H1 (cell line): ENCODE measurements at regions not wholly inside any gene's neighbourhood (a gene's known extent, or its start where the extent isn't known, plus 50 kb on each side); places are given as distances from the start of the nearest gene placed in this dataset.

ENCODE experiments used
- CTCF ChIA-PET: fragments of 300-600 bp; sonication (Branson Sonifier 250); formaldehyde crosslinking; loops from one replicate; lab custom pipeline; 2021; ENCODE audit not compliant: partially characterized antibody; lab: Charles Lee
- POLR2A ChIA-PET: fragments of 300-600 bp; sonication (Branson Sonifier 250); formaldehyde crosslinking; loops from one replicate; lab custom pipeline; 2021; ENCODE audit warnings: inconsistent platforms; ENCODE audit not compliant: partially characterized antibody; lab: Charles Lee
- DNase-seq, 2 experiments: peaks; one replicate each; pipeline versions ENCODE4 v3.0.0 to v3.0.0-alpha.2; 2010 to 2022; ENCODE audit warnings: low spot score in 2 of 2, low read depth in 1 of 2, mixed read lengths in 1 of 2
- FAIRE-seq: peaks from 2 replicates; lab custom pipeline; 2011; peaks lifted over from hg19 to GRCh38; lab: Jason Lieb, UNC
- H2AFZ ChIP-seq: 2 replicates; pipeline ENCODE4 v1.8.1; 2012; ENCODE audit warnings: low read length, inconsistent platforms
- H2AK5ac ChIP-seq: 2 replicates; pipeline ENCODE4 v1.6.1; 2013; ENCODE audit warnings: low read depth, low read length
- H2BK120ac ChIP-seq: replicated peaks from 2 replicates; pipeline ENCODE3; 2013; ENCODE audit warnings: low read depth, low read length, inconsistent platforms
- H2BK12ac ChIP-seq: 2 replicates; pipeline ENCODE4 v1.6.1; 2013; ENCODE audit warnings: low read depth, low read length
- H2BK15ac ChIP-seq: 2 replicates; pipeline ENCODE4 v1.6.1; 2013; ENCODE audit warnings: low read length
- H2BK20ac ChIP-seq: 2 replicates; pipeline ENCODE4 v1.6.1; 2013; ENCODE audit warnings: low read length
- H2BK5ac ChIP-seq: 2 replicates; pipeline ENCODE4 v1.6.1; 2013; ENCODE audit warnings: low read depth, low read length
- H3K14ac ChIP-seq: 2 replicates; pipeline ENCODE4 v1.6.1; 2013; ENCODE audit warnings: inconsistent platforms; ENCODE audit not compliant: insufficient read length
- H3K18ac ChIP-seq: 2 replicates; pipeline ENCODE4 v1.6.1; 2013; ENCODE audit warnings: low read length; ENCODE audit errors: extremely low read depth
- H3K23ac ChIP-seq: 2 replicates; pipeline ENCODE4 v1.6.1; 2013; ENCODE audit warnings: inconsistent platforms; ENCODE audit not compliant: insufficient read length
- H3K23me2 ChIP-seq: 2 replicates; pipeline ENCODE4 v1.6.1; 2013; ENCODE audit warnings: low read depth, low read length
- H3K27ac ChIP-seq: 2 replicates; pipeline ENCODE4 v1.6.1; 2011; ENCODE audit warnings: low read depth, low read length, inconsistent platforms
- H3K27me3 ChIP-seq, 4 experiments: replicated peaks in 1 of 4; 1 replicate in 1 of 4; 2 replicates in 3 of 4; pipeline versions ENCODE4 v1.6.1 to v1.8.1; 2011 to 2013; ENCODE audit warnings: low read length in 3 of 4, mild to moderate bottlenecking in 3 of 4, inconsistent platforms in 2 of 4, mixed read lengths in 2 of 4, moderate library complexity in 1 of 4; ENCODE audit not compliant: control insufficient read depth in 3 of 4, insufficient read depth in 3 of 4; ENCODE audit errors: extremely low read depth in 1 of 4
- H3K36me3 ChIP-seq, 4 experiments: 2 replicates each; pipeline versions ENCODE4 v1.6.1 to v1.8.1; 2011 to 2013; ENCODE audit warnings: mild to moderate bottlenecking in 4 of 4, low read length in 3 of 4, moderate library complexity in 2 of 4, control low read depth in 1 of 4, inconsistent platforms in 1 of 4; ENCODE audit not compliant: insufficient read depth in 4 of 4, control insufficient read depth in 2 of 4
- H3K4ac ChIP-seq: replicated peaks from 2 replicates; pipeline ENCODE3; 2013; ENCODE audit warnings: low read length, low read depth, mixed read lengths, inconsistent platforms; ENCODE audit not compliant: insufficient read length
- H3K4me1 ChIP-seq, 4 experiments: replicated peaks in 1 of 4; 1 replicate in 1 of 4; 2 replicates in 3 of 4; pipeline versions ENCODE4 v1.6.1 to v1.8.1; 2011 to 2013; ENCODE audit warnings: low read length in 3 of 4, inconsistent platforms in 2 of 4, mixed read lengths in 1 of 4; ENCODE audit not compliant: insufficient read depth in 4 of 4, control insufficient read depth in 3 of 4
- H3K4me2 ChIP-seq, 2 experiments: 2 replicates each; pipeline versions ENCODE4 v1.6.1 to v1.8.1; 2011 to 2013; ENCODE audit warnings: low read depth in 2 of 2, low read length in 2 of 2, control low read depth in 1 of 2, inconsistent platforms in 1 of 2, mild to moderate bottlenecking in 1 of 2; ENCODE audit not compliant: insufficient read depth in 1 of 2
- H3K4me3 ChIP-seq, 4 experiments: fragments of 200-600, 300-600 bp in 1 of 4; sonication (generic), shearing (Covaris generic), sonication (Bioruptor Twin) in 1 of 4; 2 replicates each; pipeline versions ENCODE4 v1.5.1 to v1.8.1; 2011 to 2016; ENCODE audit warnings: low read length in 4 of 4, low read depth in 3 of 4, control low read depth in 2 of 4, inconsistent platforms in 2 of 4, mild to moderate bottlenecking in 2 of 4, mixed read lengths in 1 of 4, moderate library complexity in 1 of 4; ENCODE audit not compliant: insufficient read depth in 2 of 4; ENCODE audit errors: extremely low read depth in 1 of 4
- H3K56ac ChIP-seq: replicated peaks from 2 replicates; pipeline ENCODE3; 2013; ENCODE audit warnings: low read depth, mild to moderate bottlenecking, mixed read lengths, low read length, inconsistent platforms; ENCODE audit not compliant: insufficient read length
- H3K79me1 ChIP-seq: 2 replicates; pipeline ENCODE4 v1.6.1; 2013; ENCODE audit warnings: low read depth, low read length, control low read depth
- H3K79me2 ChIP-seq, 2 experiments: 2 replicates each; pipeline versions ENCODE4 v1.6.1 to v1.8.1; 2012 to 2013; ENCODE audit warnings: low read length in 2 of 2, mild to moderate bottlenecking in 2 of 2, inconsistent platforms in 1 of 2; ENCODE audit not compliant: insufficient read depth in 2 of 2, control insufficient read depth in 1 of 2
- H3K9ac ChIP-seq, 4 experiments: replicated peaks in 1 of 4; 1 replicate in 1 of 4; 2 replicates in 3 of 4; pipeline versions ENCODE4 v1.6.1 to v1.8.1; 2011 to 2013; ENCODE audit warnings: low read depth in 3 of 4, low read length in 3 of 4, control low read depth in 2 of 4, mild to moderate bottlenecking in 2 of 4, moderate library complexity in 2 of 4, inconsistent platforms in 1 of 4; ENCODE audit errors: extremely low read depth in 1 of 4
- H3K9me3 ChIP-seq, 2 experiments: 2 replicates each; pipeline versions ENCODE4 v1.6.1 to v1.8.1; 2012 to 2013; ENCODE audit warnings: mild to moderate bottlenecking in 2 of 2, moderate library complexity in 2 of 2, control low read depth in 1 of 2, inconsistent platforms in 1 of 2, low read depth in 1 of 2, low read length in 1 of 2, mixed read lengths in 1 of 2; ENCODE audit not compliant: insufficient read depth in 2 of 2
- H4K20me1 ChIP-seq, 2 experiments: replicated peaks in 1 of 2; 2 replicates each; pipeline versions ENCODE3 to v1.8.1; 2011 to 2013; ENCODE audit warnings: inconsistent platforms in 2 of 2, low read length in 2 of 2, mild to moderate bottlenecking in 1 of 2; ENCODE audit not compliant: insufficient read depth in 2 of 2, control insufficient read depth in 1 of 2
- H4K5ac ChIP-seq: 2 replicates; pipeline ENCODE4 v1.6.1; 2013; ENCODE audit warnings: low read length, low read depth, mixed read lengths, inconsistent platforms; ENCODE audit not compliant: insufficient read length
- H4K8ac ChIP-seq: 2 replicates; pipeline ENCODE4 v1.8.0; 2013; ENCODE audit warnings: mild to moderate bottlenecking, moderate library complexity, low read length, inconsistent platforms; ENCODE audit not compliant: insufficient read depth; ENCODE audit errors: extremely low read depth
- H4K91ac ChIP-seq: replicated peaks from 2 replicates; pipeline ENCODE3; 2013; ENCODE audit warnings: low read length, mixed read lengths, inconsistent platforms; ENCODE audit not compliant: insufficient read length
- ATF3 ChIP-seq: IDR thresholded peaks from 2 replicates; pipeline ENCODE4 v1.6.1; 2011; ENCODE audit warnings: low read depth, mild to moderate bottlenecking, low read length; ENCODE audit not compliant: insufficient read depth
- CBX8 ChIP-seq: fragments of 300-800, 300-1000 bp; sonication (generic); IDR thresholded peaks from 2 replicates; pipeline ENCODE4 v1.7.1; 2016; ENCODE audit warnings: low read depth, low read length, borderline replicate concordance
- GABPA ChIP-seq: IDR thresholded peaks from 2 replicates; pipeline ENCODE4 v1.6.1; 2011; ENCODE audit warnings: mild to moderate bottlenecking, low read length, moderate library complexity, borderline replicate concordance; ENCODE audit not compliant: insufficient read depth
- GTF2F1 ChIP-seq: IDR thresholded peaks from 2 replicates; pipeline ENCODE4 v1.6.1; 2012; ENCODE audit warnings: low read depth, low read length, improper control_type of control experiment, borderline replicate concordance
- RNF2 ChIP-seq: fragments of 200-900, 300-1000 bp; sonication (generic); IDR thresholded peaks from 2 replicates; pipeline ENCODE4 v1.7.1; 2016; ENCODE audit warnings: borderline replicate concordance, low read depth, mild to moderate bottlenecking, antibody characterized with exemption, low read length; ENCODE audit not compliant: poor library complexity, severe bottlenecking; ENCODE audit errors: missing control alignments
- SRF ChIP-seq: IDR thresholded peaks from 2 replicates; pipeline ENCODE4 v1.6.1; 2011; ENCODE audit warnings: mild to moderate bottlenecking, low read depth, low read length, moderate library complexity
- TAF1 ChIP-seq: IDR thresholded peaks from 2 replicates; pipeline ENCODE4 v1.6.1; 2011; ENCODE audit warnings: mild to moderate bottlenecking, low read depth, low read length
- TAF7 ChIP-seq: optimal IDR thresholded peaks from 2 replicates; pipeline ENCODE3; 2011; ENCODE audit warnings: low read depth, mild to moderate bottlenecking, inconsistent platforms, low read length, moderate library complexity, borderline replicate concordance
- TBP ChIP-seq: IDR thresholded peaks from 2 replicates; pipeline ENCODE4 v1.6.1; 2011; ENCODE audit warnings: low read depth, low read length, improper control_type of control experiment
- TCF12 ChIP-seq: IDR thresholded peaks from 2 replicates; pipeline ENCODE4 v1.6.1; 2011; ENCODE audit warnings: low read depth, mild to moderate bottlenecking, low read length
- USF2 ChIP-seq: IDR thresholded peaks from 2 replicates; pipeline ENCODE4 v1.6.1; 2011; ENCODE audit warnings: low read length, improper control_type of control experiment
- ZNF274 ChIP-seq: IDR thresholded peaks from 2 replicates; pipeline ENCODE4 v1.7.0; 2012; ENCODE audit warnings: low read length, borderline replicate concordance; ENCODE audit errors: extremely low read depth
- WGBS, 2 experiments: shearing (Covaris generic) in 1 of 2; methylation state at CpG; one replicate each; pipeline versions ENCODE4 v1.1.6 to v1.1.7; 2013 to 2015; ENCODE audit warnings: low lambda C conversion rate in 2 of 2, mixed read lengths in 2 of 2, inconsistent platforms in 1 of 2, low coverage in 1 of 2, missing lambda C conversion rate in 1 of 2; ENCODE audit not compliant: insufficient replicate concordance in 2 of 2, insufficient coverage in 1 of 2, insufficient read length in 1 of 2; ENCODE audit errors: extremely low coverage in 1 of 2, missing lambda C conversion rate in 1 of 2; 5-methylcytosine and 5-hydroxymethylcytosine counted together

GRCh38 chr14:94701861-94702370 lies 68.0 kb downstream of the GSC start:
- Histone ChIP-seq H3K14ac (no peak overlapping the region), H3K18ac (no peak overlapping the region), H3K9ac (no peak overlapping the region), H3K4ac (no peak overlapping the region), H4K5ac (no peak overlapping the region), H2BK120ac (no peak overlapping the region), H3K56ac (no peak overlapping the region), H3K79me1 (no peaks in the 10 kb centered on the region), H3K4me1 (no peaks in the 10 kb centered on the region), H3K4me3 (no peak overlapping the region), H2AFZ (no peak overlapping the region), H2BK5ac (no peak overlapping the region), H3K79me2 (no peaks in the 10 kb centered on the region), H3K27ac (no peak overlapping the region), H3K36me3 (no peaks in the 10 kb centered on the region), H2BK12ac (no peak overlapping the region), H3K23me2 (no peaks in the 10 kb centered on the region), H2BK20ac (no peak overlapping the region), H4K91ac (no peak overlapping the region), H3K27me3 (no peaks in the 10 kb centered on the region; a peak in 1 of 7 replicates), H3K23ac (no peak overlapping the region), H3K4me2 (no peak overlapping the region), H2AK5ac (no peak overlapping the region), H4K20me1 (no peaks in the 10 kb centered on the region), H4K8ac (no peak overlapping the region), H2BK15ac (no peak overlapping the region), H3K9me3 (no peaks in the 10 kb centered on the region)
- CTCF ChIA-PET = interaction anchor here (0.6 to 2.4 kb wide), 5 partner anchors 10 to 47 kb away, joined by 4 to 9 read pairs (median 6); no protein-coding TSS in a partner anchor
- DNase-seq (no peak), FAIRE-seq (no peak)
- POLR2A ChIA-PET = interaction anchor here (0.7 kb wide), 1 partner anchor 560 kb away, joined by 3 read pairs; no protein-coding TSS in a partner anchor
- 74% methylated on average over 2 of the region's 3 CpGs; no CpG with 5 or more reads in 1 of the 2 experiments for WGBS, 2 experiments
- TF ChIP-seq TCF12 (no peak), RNF2 (no peak), SRF (no peak), TBP (no peak), USF2 (no peak), GABPA (no peak), GTF2F1 (no peak), TAF7 (no peak), ZNF274 (no peak), CBX8 (no peak), ATF3 (no peak), TAF1 (no peak)
